HG02938 (cell line): ENCODE measurements at regions not wholly inside any gene's neighbourhood (a gene's known extent, or its start where the extent isn't known, plus 50 kb on each side); places are given as distances from the start of the nearest gene placed in this dataset.
"Not testable (repeated sequence)": the region's sequence is repeated elsewhere in the genome, so short reads cannot be mapped to it uniquely, and the experiment has no call there.

ENCODE experiments used
- ATAC-seq: cut with Tn5 transposase; IDR thresholded peaks from one replicate; pipeline ENCODE4 v1.9.1; 2021; ENCODE audit warnings: mild to moderate bottlenecking, moderate library complexity; ENCODE audit not compliant: unreplicated experiment

GRCh38 chr1:3989465-3989864 is 89.4 kb upstream of the C1orf174 start:
- ATAC-seq = no peak

- no peak for ATAC-seq
Measured at GRCh38 chr1:3992103-3992556, 92.1 kb upstream of the C1orf174 start.

DNA sequence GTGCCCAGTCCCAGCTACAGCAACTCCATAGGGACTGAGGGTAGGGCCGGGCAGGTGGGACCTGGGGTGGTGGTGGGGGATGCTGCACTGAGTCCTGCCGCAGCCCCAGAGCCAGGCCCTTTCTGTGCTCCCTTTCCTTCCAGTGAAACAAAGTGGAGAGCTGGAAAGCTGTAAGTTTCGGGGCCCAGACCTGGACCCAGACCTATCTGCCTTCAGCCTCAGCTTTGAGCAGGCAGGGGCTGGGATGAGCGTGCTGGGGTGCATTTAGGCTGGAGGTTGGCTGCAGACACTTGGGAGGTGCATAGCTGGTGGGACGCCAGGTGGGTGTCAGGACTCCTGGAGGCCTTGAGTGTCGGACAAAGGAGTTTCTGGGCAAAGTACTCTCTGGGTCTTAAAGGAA is 92.7 kb upstream of the C1orf174 start:
- no peak for ATAC-seq

DNA sequence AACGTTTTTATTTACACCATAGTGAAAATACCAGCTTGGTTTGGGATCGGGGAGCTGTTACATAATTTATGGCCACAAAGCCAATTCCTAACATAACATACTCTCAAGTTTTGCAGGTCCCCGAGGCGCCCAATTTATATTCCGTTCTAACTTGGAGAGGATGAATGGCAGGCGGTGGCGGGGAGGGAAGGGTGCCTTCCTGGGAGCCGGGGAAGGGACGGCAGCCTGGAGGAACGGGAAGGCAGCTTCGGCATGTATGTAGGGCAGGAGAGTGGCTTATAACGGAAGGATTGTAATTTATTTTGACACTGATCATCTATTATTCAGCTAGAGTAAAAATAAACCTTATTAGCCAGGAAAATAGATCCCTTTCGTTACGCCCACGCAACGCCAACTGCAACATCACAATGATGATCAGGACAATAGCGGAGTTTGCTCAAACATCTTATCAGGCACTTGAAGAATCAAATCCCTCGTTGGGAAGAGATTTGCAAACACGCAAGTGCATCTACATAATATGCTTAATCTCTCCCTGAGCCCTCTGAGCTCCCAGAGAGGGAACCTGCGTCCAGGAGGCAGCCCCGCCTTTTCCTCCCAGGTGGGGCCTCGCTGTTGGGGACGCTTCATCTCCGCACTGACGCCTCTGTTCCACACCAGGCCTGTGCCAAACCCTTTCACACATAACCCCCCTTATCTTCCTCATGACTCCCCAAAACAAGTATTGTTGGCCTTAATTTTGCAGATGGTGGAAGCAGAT is 93.7 kb upstream of the C1orf174 start:
- no peak for ATAC-seq

- ATAC-seq = no peak
Measured at GRCh38 chr1:3995141-3995780, 95.2 kb upstream of the C1orf174 start.

DNA sequence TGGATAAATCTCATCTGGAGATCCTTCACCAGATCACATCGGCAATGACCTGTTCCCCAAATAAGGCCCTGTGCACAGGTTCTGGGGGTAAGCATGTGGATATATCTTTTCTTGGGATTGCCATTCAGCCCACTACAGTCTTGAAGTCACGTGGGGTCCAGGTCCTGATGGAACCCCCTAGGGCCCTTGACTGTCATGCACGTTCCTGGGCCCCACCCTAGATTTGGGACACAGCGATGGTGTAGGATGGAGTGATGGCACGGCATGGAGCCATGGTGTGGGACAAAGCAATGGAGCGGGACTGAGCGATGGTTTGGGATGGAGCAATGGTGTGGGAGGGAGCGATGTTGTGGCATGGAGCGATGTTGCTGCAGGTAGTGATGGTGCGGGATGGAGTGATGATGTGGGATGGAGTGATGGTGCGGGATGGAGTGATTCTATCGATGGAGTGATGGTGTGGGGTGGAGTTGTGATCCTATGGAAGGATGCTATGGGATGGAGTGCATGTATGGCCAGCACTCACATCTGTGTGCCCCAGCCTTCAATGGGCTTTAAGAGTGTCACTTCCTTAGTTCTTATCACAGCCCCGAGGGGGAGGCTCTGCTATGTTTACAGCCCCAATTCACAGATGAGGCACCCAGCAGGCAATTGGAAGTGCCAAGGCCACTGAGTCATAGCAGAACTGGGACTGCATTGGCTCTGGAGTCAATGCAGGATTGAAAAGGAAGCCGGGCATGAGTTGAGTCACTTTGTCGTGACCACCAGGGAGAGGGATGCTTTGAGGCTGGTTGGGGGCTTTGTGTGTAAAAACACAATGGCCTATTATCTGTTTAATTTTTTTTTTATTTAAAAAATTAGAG is 97.0 kb upstream of the C1orf174 start:
- ATAC-seq = no peak

DNA sequence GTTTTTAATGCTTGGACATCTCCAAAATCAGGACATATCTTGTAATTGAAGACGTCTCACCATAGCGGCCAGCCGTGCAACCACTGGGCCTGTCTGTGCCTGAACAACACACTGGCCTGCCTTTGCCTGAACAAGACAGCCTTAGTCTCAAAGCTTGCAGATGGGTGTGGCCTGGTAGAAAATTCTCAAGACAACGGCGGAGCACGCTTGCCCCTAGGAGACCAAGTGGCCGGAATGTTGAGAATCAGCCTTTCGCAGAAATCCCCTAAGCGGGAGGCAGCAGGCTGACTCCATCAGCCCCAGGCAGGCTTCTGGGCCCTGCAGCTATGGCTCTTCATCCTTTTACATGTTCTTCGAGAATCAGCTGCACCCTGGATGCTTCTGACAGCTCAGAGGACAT is 98.0 kb upstream of the C1orf174 start:
- no peak for ATAC-seq

- ATAC-seq = not testable (repeated sequence)
Measured at GRCh38 chr1:3999514-3999913, 99.4 kb upstream of the C1orf174 start.

DNA sequence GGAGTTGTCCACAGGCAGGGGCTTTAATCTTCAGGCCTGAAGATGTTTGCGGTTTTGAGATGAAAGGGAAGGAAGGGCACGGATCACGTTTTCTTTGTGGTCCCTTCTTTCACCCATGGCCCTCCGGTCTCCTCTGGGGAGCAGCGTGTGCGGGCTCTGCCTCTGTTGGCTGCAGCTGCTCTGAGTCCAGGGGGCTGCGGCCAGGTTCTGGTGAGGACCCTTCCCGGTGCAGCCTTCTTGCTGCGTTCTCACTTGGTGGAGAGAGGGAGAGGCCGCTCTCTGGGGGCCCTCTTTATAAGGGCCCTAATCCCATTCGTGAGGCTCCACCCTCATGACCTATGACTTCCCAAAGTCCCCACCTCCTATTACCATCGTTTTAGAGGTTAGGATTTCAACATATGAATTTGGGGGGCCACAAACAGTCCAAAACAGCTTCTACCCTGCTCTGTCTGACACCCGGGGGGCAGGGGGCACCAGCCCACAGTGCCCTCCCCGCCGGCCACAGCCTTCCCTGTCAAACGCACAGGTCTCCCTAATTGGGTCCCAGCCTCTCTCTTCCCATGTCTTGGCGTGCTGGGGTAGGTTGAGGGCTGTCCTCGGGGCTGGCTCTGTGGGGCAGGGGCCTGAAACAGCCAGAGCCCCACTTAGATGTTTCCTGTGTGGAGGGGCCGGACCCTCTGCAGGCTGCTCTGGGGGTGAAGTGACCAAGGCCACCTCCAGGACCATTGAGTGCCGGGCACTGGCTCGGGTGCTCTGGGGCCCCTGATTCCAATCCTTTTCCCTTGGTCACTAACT is 100.1 kb upstream of the C1orf174 start:
- ATAC-seq = no peak

DNA sequence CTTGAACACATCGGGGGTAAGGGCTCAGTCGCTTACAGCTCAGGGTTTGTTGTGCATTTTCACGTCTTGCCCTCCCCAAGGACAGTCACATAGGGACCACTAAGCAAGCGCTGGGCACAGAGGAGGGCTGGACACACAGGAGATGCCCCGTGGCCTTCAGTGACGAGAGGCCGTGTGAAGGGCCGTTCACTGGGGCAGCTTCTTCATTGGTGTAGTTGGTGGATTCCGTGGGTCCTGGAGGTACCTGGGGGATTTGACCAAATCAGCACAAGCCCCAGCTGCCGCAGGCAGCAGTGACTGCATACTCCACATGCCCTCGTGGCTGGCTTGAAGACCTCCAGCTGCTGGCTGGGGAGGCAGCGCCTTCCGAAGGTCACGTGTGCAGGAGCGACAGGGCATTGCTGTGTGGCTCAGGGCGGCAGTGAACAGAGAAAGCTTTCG is 100.8 kb upstream of the C1orf174 start:
- no peak for ATAC-seq

- no peak for ATAC-seq
Measured at GRCh38 chr1:4001461-4001860, 101.4 kb upstream of the C1orf174 start.

DNA sequence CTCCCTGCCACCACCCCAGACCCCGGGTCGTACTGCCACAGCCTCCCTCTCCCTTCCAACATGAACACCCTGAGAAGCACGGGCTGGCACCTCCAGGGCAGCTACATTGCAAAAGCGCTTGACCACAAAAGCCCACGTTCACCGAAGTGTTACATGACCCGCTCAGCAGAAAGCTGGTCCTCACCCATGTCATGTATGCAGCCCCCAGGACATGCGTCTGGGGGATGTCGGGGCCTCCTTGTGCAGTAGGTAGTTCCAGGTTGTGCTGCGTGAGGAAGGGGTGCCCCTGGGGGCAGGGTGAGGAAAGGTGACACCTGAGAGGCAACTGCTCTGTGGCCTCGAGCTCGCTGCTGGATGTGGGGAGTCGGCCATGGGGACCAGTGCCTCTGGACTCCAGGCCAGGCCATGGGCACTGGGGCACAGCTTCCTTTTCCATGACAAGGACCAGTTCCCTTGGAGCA is 102.0 kb upstream of the C1orf174 start:
- no peak for ATAC-seq

- no peak for ATAC-seq
Measured at GRCh38 chr1:4002741-4003140, 102.7 kb upstream of the C1orf174 start.

DNA sequence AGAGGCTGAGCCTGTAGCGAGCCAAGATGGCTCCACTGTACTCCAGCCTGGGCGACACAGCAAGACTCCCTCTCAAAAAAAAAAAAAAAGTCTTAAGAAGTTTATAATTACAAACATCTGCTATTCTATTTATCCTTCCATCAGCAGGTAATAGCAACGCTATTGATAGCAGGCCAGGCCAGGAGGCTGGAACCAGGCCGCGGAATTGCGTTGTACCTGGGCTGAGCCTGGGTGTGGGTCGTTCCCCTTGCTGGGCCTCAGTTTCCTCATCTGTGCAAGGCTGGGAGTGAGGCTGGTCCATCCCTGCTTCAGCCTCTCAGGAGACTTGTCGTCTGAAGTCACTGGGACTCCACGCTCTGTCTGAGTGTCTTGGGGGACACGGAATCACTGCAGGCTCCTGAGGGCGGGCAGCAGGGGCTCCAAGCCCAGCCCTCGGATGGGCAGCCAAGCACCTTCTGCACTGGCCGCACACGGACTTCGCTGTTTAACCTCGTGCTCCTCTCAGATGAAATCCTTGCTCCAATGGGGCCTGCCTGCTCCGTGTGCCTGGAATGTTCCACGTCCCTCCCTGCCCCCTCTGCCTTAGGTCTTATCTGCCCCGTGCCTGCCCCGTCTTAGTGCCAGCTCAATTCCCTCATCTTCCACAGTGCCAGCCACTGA is 103.9 kb upstream of the C1orf174 start:
- ATAC-seq = no peak

DNA sequence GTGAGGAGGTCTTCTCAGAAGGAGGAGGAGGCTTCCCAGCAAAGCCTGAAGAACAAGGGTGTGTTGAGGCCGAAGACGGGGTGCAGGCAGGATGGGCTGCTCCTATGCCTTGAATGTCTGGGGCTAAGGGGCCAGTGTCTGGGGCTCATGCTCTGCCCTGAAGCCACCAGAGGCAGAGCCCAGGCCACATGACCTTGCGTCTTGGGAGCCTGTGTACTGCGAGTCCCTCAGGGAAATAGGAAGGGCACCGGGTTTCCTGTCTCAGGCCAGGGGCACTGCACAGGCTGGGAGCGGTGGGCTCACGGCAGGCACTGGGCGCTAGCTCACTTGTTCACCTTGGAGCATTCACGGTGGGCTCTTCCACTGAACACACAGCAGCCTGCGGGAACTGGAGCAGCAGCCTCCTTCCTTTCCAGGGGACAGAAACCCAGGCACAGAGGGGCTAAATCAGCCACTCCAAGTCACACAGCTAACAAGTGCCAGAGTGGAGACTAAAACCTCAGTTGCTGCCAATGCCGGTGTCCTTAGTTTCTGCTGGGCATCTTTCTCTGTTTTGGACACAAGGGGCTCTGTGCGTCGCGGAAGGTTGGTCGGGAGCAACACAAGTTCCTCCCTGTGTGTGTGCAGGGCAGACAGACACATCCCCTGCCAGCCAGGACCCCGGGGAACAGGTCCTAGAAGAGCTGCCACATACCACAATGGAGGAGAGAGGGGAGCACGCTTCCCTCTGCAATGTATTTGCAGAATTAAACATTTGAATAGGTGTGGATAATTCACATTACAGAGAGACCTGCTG is 104.8 kb upstream of the C1orf174 start:
- ATAC-seq = no peak

DNA sequence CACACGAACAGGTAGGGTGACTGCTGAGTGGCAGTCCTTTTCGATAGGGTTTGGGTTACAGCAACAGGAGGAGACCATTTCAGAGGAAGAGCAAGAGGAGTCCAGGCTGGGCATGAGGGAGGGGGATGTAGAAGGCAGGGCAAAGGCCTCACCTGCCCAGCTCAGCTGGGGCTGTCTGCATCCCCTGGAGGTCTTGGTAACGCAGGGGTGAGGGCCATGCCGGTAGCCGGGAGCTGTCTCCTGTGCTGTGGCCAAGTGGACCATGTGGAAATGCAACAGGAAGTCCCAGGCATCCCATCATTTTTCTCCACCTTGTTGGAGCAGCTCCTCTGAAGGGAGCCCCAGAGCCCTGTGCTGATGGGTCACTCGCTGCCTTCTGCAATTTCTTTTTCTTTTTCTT is 105.4 kb upstream of the C1orf174 start:
- ATAC-seq = no peak

DNA sequence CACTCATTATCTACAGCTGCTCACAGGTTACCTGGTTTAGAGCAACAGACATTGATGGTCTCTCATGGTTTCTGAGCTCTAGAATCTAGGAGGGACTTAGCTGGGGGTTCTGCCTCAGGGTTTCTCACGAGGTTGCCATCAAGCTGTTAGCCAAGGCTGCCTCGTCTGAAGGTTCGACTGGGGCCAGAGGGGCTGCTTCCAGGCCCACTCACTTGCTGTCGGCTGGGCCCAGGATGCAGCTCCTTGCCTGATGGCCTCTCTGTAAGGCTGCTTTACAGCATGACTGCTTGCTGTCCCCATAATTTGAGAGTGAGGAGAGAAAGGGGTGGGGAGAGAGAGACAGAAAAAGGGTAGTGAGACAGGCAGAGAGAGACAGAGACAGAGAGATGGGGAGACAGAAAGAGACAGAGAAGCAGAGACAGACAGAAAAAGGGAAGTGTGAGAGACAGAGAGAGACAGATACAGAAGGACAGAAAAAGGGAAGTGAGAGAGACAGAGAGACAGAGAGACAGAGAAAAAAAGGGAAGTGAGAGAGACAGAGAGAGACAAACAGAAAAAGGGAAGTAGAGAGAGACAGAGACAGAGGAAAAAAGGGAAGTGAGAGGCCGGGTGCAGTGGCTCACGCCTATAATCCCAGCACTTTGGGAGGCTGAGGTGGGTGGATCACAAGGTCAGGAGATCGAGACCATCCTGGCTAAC is 106.8 kb upstream of the C1orf174 start:
- no peak for ATAC-seq

GRCh38 chr1:4010284-4010683 is 110.2 kb upstream of the C1orf174 start:
- ATAC-seq = no peak
